Activated effector memory CD4-positive, alpha-beta T cell treated with anti-CD3 and anti-CD28 coated beads, Interleukin-2, amount 50 U/mL, for 16 hours (primary cell): ENCODE measurements at regions not wholly inside any gene's neighbourhood (a gene's known extent, or its start where the extent isn't known, plus 50 kb on each side); places are given as distances from the start of the nearest gene placed in this dataset.

Experiments
- DNase-seq: peaks from one replicate; pipeline ENCODE4 v3.0.0-alpha.2; 2020

DNA sequence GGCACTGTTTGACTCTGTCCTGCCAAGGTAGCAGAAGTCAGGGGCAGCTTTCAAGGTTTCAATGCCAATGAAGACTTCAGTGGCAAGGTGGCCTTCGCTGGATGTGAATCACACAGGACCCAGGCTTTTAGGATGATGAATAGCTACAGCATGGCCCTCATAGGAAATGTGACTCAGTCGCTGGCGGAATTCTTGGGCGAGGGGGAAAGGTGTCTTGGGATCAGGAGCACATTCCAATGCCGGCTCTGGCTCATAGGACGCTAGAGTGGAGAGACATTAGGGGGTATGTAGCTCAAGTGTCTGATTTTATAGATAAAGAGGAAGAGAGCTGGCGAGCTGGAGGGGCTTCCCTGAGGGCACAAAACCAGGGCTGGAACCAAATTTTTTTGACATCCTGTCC, 68.6 kb downstream of the SMIM21 start:
- peak; percentile 8 for DNase-seq

DNA sequence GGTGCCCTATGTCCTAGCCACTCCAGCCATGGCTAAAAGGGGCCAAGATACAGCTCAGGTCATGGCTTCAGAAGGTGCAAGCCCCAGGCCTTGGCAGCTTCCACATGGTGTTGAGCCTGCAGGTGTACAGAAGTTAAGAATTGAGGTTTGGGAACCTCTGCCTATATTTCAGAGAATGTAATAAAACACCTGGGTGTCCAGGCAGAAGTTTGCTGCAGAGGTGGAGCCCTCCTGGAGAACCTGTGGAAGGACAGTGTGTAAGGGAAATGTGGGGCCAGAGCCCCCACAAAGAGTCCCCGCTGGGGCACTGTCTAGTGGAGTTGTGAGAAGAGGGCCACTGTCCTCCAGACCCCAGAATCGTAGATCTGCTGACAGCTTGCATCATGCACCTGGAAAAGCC, 74.1 kb downstream of the SMIM21 start:
- DNase-seq, result no peak

GRCh38 chr18:75351409-75351808, 76.1 kb downstream of the SMIM21 start:
- DNase-seq, result peak; percentile 4

GRCh38 chr18:75350857-75351256, 76.6 kb downstream of the SMIM21 start:
- DNase-seq, result peak; percentile 4

- no peak for DNase-seq
Observed at GRCh38 chr18:75350512-75350839, 77.0 kb downstream of the SMIM21 start.

DNA sequence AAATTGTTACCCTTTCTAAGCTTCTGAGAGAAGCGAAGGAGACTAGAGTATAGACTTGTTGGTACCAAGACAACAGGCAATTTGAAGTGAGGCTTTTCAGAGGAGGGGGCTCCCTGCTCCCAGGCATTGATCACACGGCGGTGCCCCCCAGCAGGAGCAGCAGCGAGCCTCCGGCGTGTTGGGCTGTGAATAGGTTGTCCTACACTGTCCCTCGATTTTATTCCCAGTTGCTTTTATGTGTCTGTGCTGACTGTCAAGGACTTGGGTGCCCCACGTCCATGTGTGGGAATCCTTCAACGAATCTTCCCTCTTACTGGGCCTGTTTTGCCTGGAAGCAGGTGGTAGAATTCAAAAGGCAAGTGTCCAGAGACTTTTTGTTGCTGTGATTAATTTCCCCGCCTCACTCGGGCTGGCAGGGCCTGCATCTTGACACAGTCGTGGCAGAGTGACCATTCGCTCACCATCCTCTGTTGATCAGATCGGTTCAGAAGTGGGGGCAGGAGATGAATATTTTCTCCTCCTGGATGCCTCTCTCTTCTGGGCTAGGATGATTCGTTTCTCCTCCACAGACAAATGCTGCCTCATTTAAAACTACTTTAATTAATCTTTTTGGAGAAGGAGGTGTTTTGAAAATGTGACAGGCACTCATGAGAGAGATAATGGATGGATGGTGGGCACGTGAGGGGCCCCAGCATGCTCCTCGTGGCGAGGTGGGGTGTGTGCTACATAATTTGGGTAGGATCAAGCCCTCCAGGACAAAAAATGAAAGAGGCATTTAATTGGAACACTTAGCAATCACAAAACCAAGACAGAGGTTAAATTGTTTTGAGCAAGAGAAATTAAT, 77.6 kb downstream of the SMIM21 start:
- DNase-seq, result peak; percentile 19

DNA sequence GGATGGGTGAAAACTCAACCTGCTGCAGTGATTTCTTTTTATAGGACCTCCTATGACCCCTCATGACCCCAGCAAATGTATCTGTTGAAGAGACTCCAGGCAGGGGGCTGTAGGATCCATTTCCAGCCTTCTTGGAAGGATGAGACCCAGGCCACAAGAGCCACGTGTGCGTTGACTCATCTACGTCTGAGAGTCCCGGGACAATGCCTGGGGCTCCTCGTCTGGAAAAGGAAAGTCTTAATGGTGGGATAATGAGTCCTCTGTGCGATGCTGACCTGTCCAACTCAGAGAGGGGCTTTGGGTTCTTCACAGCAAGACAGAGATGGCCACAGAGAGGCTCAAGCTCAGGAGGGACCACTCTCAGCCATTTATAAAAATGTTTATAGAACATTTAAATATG, 80.8 kb downstream of the SMIM21 start:
- DNase-seq, result no peak

DNA sequence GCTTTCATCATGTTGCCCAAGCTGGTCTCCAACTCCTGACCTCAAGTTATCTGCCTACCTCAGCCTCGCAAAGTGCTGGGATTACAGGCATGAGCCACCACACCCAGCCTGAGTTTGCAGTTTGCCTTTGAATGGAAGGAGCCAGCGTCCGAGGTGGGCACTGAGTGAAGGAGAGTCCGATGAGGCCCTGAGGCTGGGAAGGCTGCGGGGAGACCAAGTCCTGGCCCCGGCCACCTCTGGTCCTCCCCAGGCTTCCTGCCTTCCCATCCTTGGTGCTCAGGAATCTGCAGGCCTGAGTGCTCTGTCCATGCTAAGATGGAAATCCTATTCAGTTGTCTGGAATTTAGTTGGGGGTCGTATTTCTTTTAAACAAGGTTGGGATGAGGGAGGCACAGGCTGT, 82.9 kb downstream of the SMIM21 start:
- DNase-seq, result no peak

GRCh38 chr18:75344161-75344560, 83.3 kb downstream of the SMIM21 start:
- no peak for DNase-seq

GRCh38 chr18:75343389-75343788, 84.1 kb downstream of the SMIM21 start:
- DNase-seq, result no peak

- no peak for DNase-seq
Observed at GRCh38 chr18:75341897-75342296, 85.6 kb downstream of the SMIM21 start.

DNA sequence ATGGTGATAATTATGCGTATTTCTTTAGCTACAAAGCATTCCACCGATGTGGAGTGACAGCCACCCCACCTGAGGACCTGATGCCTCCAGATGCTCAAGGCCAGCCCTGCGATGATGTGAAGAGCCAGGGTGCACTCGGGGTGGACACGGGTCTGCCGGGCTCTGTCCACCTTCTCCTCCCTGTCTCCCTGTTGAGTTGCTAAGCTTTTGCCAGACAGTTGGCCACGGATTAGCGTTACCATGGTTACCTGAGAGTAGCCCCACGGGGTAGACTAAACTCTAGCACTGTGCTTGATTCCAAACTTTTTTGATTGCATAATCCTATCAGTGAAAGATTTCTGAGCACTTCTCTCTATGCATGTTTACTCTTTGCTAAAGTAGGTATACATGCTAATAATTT, 86.2 kb downstream of the SMIM21 start:
- no peak for DNase-seq

- DNase-seq, result no peak
Observed at GRCh38 chr18:75339936-75340605, 87.4 kb downstream of the SMIM21 start.
